ENCODE measurements at regions not wholly inside any gene's neighbourhood (a gene's known extent, or its start where the extent isn't known, plus 50 kb on each side); places are given as distances from the start of the nearest gene placed in this dataset.
A peak's percentile ranks its signal among the peaks of the same experiment; 100 is the strongest.

DNA sequence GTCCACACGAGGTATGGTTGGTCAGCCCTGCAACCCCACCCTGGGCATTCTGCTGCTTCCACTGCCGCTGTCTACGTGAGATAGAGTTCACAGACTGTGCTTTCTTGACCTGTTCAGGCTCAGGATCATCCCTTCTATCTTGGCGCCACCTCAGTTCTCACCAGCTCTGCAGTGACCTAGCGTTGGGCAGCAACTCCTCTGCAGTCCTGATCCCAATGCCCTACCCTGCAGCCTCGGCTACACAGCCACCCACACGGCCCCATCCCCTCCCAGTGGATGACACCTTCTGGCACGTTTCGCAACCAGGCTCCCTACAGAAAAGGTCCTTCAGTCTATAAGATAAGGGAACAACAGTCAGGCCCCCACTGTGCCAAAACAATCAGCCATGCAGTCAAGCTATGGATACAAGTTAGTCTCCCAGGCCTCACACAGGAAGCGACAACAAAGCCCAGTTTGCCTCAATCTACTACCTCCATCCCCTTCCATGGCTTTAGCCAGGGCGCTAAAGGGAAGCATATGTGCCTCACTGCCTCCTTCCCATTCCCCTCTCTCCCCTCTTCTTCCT lies 317.9 kb upstream of the PKDCC start:
- Histone ChIP-seq H3K4me1 (ENCODE audit: control insufficient read depth in 1 of 2, insufficient read depth in 2 of 2, low read length in 2 of 2) (peaks cover 0 to under 1% of the 10 kb centered on the region in 2 donors), H2AFZ (ENCODE audit: insufficient read depth, low read depth, low read length, poor library complexity, severe bottlenecking) (no peak overlapping the region), H4K20me1 (ENCODE audit: insufficient read depth, low read length) (no peaks in the 10 kb centered on the region), H3K4me3 (replicated peaks in 1 of 3; ENCODE audit: low read depth in 2 of 3, low read length in 3 of 3) (no peak overlapping the region), H3K27me3 (ENCODE audit: control insufficient read depth in 2 of 2, insufficient read depth in 2 of 2, low read length in 2 of 2) (no peaks in the 10 kb centered on the region), H3K9me3 (replicated peaks in 1 of 2; ENCODE audit: control insufficient read depth in 1 of 2, insufficient read depth in 1 of 2, low read length in 2 of 2) (no peaks in the 10 kb centered on the region), H3K9ac (ENCODE audit: insufficient read depth, low read length, poor library complexity, severe bottlenecking) (no peak overlapping the region), H3K27ac (ENCODE audit: low read depth in 1 of 2, low read length in 2 of 2) (no peak overlapping the region), H3K4me2 (replicated peaks; ENCODE audit: extremely low read depth, low read length, poor library complexity, severe bottlenecking) (no peak overlapping the region), H3K79me2 (ENCODE audit: insufficient read depth, low read length) (no peaks in the 10 kb centered on the region), H3K36me3 (replicated peaks in 1 of 2; ENCODE audit: control insufficient read depth in 1 of 2, insufficient read depth in 2 of 2, low read length in 2 of 2) (no peaks in the 10 kb centered on the region)
- Mint-ChIP-seq H3K4me1 (peaks cover under 1% of the 10 kb centered on the region), H3K27me3 (ENCODE audit: low read depth in 3 of 3) (peaks cover 0 to 3% (median 0%) of the 10 kb centered on the region in 3 donors), H3K27ac (no peak overlapping the region), H3K9me3 (peaks cover 0 to 5% (median 0%) of the 10 kb centered on the region in 7 donors), H3K36me3 (no peaks in the 10 kb centered on the region), H3K4me3 (no peak overlapping the region)
- no peak for DNase-seq
- no peak for TF ChIP-seq CTCF (IDR thresholded peaks at IDR 0.05)
- 89% methylated on average over 11 of the region's 11 CpGs for WGBS (ENCODE audit: insufficient coverage)
- intact Hi-C loops (cut with micrococcal nuclease): no loop called here

DNA sequence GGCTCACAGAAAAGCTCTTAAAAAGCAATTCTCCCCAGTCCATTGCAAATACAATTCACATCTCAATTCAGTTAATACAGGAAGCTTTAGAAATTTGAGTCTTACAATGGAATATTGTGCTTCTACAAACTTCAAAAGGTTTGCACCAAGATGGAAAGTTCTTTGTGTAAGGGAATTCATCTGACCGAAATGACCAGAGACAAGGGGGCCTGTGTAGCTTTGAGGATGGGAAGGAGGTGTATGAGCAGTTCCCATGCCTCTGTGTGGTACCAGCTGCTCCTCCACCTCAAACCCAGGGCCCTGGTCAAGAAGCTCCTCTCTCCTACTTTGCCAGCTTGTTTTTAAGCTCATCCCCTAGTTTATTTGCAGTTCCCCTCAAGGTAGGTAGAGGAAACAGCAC lies 312.8 kb upstream of the PKDCC start:
- no peaks in the 10 kb centered on the region for H3K9me3 ChIP-seq (replicated peaks in 1 of 2; ENCODE audit: control insufficient read depth in 1 of 2, insufficient read depth in 1 of 2, low read length in 2 of 2)
- H3K36me3 ChIP-seq (replicated peaks in 1 of 2; ENCODE audit: control insufficient read depth in 1 of 2, insufficient read depth in 2 of 2, low read length in 2 of 2): no peaks in the 10 kb centered on the region
- H3K4me1 Mint-ChIP-seq: peaks cover 21% of the 10 kb centered on the region
- H3K9ac ChIP-seq (ENCODE audit: insufficient read depth, low read length, poor library complexity, severe bottlenecking): no peak overlapping the region
- peaks cover 18 to 20% of the 10 kb centered on the region in 2 donors for H3K4me1 ChIP-seq (ENCODE audit: control insufficient read depth in 1 of 2, insufficient read depth in 2 of 2, low read length in 2 of 2)
- TF ChIP-seq CTCF (IDR thresholded peaks at IDR 0.05): no peak
- no peak overlapping the region for H3K4me3 Mint-ChIP-seq
- WGBS (ENCODE audit: insufficient coverage): no CpG with 5 or more reads among the region's 1 CpG
- H3K79me2 ChIP-seq (ENCODE audit: insufficient read depth, low read length): no peaks in the 10 kb centered on the region
- H3K27me3 ChIP-seq (ENCODE audit: control insufficient read depth in 2 of 2, insufficient read depth in 2 of 2, low read length in 2 of 2): no peaks in the 10 kb centered on the region
- H3K4me3 ChIP-seq (replicated peaks in 1 of 3; ENCODE audit: low read depth in 2 of 3, low read length in 3 of 3): no peak overlapping the region
- peak overlapping the region in 1 of 2 donors; percentile 69 for H3K27ac ChIP-seq (ENCODE audit: low read depth in 1 of 2, low read length in 2 of 2)
- no peaks in the 10 kb centered on the region for H4K20me1 ChIP-seq (ENCODE audit: insufficient read depth, low read length)
- intact Hi-C loops (cut with micrococcal nuclease): no loop called here
- H3K27ac Mint-ChIP-seq: peak overlapping the region in 3 of 7 donors; percentile 37 to 81 (median 78)
- no peaks in the 10 kb centered on the region for H3K27me3 Mint-ChIP-seq (ENCODE audit: low read depth in 3 of 3)
- H3K4me2 ChIP-seq (replicated peaks; ENCODE audit: extremely low read depth, low read length, poor library complexity, severe bottlenecking): no peak overlapping the region
- DNase-seq: no peak
- peaks cover 0 to 7% (median 0%) of the 10 kb centered on the region in 7 donors for H3K9me3 Mint-ChIP-seq
- no peaks in the 10 kb centered on the region for H3K36me3 Mint-ChIP-seq
- no peak overlapping the region for H2AFZ ChIP-seq (ENCODE audit: insufficient read depth, low read depth, low read length, poor library complexity, severe bottlenecking)
